GM19395 (cell line): ENCODE measurements at regions not wholly inside any gene's neighbourhood (a gene's known extent, or its start where the extent isn't known, plus 50 kb on each side); places are given as distances from the start of the nearest gene placed in this dataset.
A peak's percentile ranks its signal among the peaks of the same experiment; 100 is the strongest.
"Not testable (repeated sequence)": the region's sequence is repeated elsewhere in the genome, so short reads cannot be mapped to it uniquely, and the experiment has no call there.

Experiments
- ATAC-seq: cut with Tn5 transposase; IDR thresholded peaks from one replicate; pipeline ENCODE4 v1.9.1; 2021; ENCODE audit warnings: mild to moderate bottlenecking, moderate library complexity; ENCODE audit not compliant: unreplicated experiment

DNA sequence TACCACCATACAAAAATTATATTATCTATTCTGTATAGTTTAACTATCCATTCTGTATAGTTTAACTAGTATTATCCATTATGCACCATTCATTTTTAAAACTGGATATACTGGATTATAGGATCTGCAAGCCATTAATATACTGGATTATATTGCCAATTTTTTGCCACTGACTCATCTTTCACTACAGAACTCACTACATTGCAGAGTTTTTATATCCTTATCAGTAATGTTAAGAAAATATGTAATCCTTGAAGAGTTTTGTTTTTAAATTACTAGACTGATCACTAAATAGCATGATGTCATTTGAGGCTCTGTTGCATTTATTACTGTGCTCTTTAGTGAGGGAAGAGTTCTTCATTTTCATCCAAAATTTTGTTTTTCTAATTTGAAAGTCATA lies 109.8 kb upstream of the SNX2 start:
- no peak for ATAC-seq

DNA sequence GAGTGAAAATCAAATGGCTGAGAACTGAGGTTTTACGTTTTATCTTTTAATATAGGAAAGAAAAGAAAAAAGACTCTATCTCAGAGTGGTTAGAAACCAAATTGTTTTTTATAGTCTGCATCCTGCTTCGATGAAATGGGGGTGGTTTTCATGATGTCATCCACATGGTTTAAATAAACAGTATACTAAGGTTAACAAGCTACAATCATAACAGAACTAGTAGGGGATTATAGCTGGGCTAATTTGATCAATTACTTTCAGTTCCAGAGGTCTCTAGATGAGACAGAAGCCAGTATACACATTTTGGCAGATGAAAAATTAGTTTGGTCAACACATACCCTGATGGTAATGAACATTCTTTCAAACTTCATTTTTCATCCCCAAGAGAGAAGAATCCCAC lies 106.3 kb upstream of the SNX2 start:
- no peak for ATAC-seq

DNA sequence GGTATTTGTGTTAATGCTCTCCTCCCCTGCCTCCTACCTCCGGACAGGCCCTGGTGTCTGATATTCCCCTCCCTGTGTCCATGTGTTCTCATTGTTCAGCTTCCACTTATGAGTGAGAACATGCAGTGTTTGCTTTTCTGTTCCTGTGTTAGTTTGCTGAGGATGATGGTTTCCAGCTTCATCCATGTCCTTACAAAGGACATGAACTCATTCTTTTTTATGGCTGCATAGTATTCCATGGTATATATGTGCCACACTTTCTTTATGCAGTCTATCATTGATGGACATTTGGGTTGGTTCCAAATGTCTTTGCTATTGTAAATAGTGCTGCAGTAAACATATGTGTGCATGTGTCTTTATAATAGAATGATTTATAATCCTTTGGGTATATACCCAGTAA lies 105.2 kb upstream of the SNX2 start:
- ATAC-seq = not testable (repeated sequence)

DNA sequence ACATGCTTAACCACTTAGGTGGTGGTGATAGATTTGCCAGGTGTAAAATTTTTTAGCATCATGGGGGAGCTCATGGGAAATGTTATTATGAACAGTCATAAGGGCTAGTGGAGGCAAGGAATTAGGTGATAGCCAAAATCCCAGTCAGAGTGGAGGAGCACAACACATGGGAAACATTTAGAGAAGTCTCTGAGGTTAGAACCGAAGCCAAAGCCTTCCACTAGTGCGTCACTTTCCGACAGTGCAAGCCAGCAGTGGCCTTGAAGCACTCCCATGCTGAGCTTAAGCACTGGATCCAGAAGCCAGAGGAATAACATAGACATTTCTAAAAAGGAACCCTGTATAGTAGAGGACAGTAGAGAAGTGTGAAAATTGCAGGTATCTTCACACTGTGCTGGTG lies 101.5 kb upstream of the SNX2 start:
- no peak for ATAC-seq

GRCh38 chr5:122674385-122674784 lies 100.5 kb upstream of the SNX2 start:
- no peak for ATAC-seq

DNA sequence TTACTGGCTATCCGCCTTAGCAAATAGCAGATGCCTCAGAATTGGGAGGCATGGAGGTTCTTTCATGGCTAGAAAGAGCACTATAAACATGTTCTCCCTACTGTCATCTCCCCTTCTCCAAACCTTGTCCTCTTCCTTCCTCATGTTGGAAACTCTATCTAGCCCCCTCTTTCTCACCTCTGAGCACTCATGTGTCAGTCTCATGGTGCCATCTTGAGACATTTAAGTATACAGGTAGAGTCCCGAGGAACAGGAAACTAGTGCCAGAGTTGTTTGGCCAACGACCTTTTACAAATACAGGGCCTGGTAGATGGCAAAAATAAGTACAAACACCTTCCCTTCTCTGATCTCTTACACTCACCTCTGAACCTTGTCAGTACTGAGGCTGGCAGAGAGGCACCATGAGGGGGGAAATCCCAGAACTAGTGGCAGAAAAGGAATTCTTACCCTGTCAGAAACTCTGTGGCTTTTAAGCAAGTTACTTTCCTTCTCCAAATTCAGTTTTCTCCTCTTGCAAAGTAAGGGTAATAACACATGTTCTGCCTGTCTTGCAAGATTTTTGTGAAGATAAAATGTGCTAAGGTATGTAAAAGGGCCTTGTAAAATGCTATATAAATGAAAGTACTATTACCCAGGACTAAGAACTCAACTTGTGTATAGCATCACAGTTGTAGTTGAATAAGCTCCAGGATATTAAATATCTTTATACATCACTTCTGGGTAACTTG lies 94.1 kb upstream of the SNX2 start:
- ATAC-seq = no peak

DNA sequence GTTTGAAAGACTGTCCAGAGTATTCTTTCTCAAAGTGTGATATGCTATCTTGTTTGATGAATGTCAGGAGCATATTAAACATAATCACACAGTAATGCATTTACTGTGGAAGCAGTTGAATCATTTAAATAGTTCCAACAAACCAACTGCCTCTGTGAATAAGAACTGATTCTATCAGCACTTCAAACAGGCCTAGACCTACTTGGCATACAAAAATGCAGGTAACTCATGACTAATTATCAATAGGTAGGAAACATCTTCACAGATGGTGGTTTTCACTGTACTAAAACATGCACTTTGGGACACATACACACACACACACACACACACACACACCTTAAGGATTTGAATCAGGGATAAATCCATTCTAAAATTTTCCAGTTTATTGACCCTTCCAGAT lies 91.2 kb upstream of the SNX2 start:
- no peak for ATAC-seq

DNA sequence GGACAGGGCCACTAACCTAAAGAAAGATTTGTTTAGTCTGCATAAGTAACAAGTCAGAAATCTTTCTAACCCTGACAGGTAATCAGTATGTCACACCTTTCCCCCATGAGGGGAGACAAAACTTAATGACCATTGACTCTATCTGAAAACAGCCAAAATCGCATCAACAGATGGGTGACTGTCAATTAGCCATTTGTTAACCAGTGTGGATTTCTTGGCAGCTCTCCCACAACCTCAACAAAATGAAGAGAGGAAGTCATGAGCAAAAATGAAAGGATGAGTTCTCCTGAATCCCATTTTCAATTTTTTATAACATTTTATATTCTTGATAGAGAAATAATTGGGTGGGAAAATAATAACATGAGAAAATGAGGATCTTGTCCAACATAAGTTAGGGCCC lies 84.6 kb upstream of the SNX2 start:
- ATAC-seq = no peak

DNA sequence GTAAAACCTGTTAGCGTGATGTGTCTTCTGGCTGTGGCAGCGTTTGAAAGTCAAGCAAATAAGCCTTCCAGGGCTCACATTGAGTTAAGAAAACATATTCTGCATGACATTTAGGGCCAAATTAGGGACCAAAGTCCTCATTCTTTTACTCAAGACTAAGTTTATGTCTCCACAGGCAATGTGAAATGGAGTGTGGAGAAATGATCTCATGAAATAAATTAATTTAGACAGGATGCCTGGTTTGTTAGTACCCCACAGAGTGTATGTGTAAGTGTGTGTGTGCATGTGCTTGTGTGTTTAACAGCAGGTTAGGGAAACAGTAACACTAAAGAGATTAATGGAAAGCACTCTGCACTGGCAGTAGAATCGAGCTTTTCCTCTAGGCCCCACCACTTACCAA lies 82.9 kb upstream of the SNX2 start:
- ATAC-seq = no peak

DNA sequence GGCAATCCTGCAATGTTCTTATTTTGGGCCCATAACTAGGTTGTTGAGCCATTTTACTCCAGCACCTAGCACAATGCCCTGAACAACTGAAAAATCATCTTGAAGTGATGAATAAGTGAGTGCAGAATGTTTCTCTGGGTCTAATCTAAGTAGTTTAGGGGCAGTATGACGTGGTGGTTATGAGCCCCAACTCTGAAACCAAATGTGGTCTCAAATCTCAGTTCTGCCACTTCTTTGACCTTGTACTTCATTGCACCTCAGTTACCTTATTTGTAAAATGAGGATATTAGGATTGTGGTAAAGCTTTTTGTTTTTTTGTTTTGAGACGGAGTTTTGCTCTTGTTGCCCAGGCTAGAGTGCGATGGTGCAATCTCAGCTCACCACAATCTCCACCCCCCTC lies 80.9 kb upstream of the SNX2 start:
- peak; percentile 51 for ATAC-seq

GRCh38 chr5:122694884-122695283 lies 80.0 kb upstream of the SNX2 start:
- ATAC-seq = no peak

GRCh38 chr5:122696735-122697134 lies 78.1 kb upstream of the SNX2 start:
- not testable (repeated sequence) for ATAC-seq

DNA sequence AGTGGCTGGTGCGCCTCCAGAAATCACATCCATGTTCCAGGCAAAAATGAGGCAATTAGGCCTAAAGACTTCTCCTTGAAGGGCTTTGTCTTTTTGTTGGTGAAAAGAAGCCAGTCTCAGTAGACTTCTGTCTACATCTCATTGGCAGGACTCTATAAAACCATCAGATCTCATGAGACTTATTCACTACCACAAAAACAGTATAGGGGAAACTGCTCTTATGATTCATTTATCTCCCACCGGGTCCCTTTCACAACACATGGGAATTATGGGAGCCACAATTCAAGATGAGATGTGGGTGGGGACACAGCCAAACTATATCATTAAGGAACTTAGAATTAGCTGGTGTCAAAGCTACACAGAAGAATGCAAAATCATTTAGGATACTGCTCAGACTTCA lies 77.7 kb upstream of the SNX2 start:
- no peak for ATAC-seq

DNA sequence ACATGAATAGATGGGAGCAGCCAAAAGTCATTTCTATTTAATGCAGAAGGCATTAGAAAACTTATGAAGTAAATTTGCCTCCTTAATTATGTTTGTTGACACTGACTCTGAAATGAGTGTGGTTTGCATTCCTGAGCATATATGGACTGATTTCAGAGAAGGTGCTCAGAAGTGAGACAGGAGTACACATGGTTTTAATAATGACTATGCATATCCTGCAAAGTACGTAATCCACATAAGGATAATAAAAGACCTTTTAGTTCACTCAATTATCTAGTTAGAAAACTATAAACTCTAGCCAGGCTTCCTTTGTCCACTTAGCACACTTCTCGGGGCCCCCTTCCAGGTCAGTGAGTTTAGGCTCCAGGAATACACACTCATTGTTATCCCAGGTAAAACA lies 75.7 kb upstream of the SNX2 start:
- no peak for ATAC-seq

- ATAC-seq = peak; percentile 97
Observed at GRCh38 chr5:122701640-122702523, 73.0 kb upstream of the SNX2 start.

DNA sequence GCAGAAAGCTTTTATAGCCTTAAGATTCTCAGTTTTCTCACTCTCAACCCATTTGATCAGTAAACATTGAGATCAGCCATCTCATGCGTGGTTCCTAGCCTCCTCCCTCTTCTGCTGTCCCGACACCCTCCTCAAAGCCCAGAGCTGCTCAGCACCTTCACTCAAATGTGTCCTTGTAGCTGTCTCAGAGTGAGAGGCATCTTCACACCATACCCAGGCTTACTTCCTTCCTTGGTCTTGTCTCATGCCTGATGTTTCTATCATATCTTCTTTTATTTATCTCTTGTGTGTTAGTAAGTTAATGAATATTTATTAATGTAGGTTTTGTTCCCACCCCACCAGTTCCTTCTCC lies 72.4 kb upstream of the SNX2 start:
- peak; percentile 47 for ATAC-seq

DNA sequence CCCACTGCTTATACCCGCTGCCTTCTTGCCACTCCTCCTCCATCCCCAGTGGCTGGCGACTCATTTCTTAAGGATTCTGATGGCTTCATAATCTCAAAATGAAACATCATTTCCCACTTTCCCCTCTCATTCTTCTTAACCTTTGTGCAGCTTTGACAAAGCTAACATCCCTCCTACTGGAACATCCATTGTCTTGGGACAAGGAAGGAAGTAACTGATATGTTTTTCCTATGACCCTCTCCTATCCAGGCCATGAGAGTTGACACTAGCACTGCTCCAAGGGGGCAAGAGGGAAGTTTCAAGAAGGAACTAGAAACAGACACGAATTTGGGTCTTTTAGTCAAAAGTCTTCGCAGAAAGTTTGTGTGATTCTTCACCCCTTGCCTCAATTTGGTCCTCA lies 71.7 kb upstream of the SNX2 start:
- ATAC-seq = no peak

GRCh38 chr5:122704247-122705036 lies 70.4 kb upstream of the SNX2 start:
- ATAC-seq = no peak

DNA sequence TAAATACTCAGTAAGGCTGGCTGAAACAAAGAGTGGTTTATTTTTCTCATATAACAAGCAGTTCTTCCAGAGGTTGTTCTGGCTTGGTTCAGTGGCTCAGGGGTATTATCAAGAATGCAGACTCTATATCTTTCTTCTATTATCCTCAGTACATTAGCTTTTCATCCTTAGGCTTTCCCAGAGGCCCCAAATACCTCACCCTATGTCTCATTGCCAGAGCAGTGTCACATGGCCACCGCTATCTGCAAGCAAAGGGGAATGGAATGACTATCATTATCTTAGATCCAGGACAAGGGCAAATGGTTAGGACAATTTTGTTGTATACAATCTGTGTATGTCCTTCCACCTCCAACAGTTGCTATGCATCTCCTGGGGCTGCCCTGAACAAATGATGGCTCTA lies 69.0 kb upstream of the SNX2 start:
- no peak for ATAC-seq

- ATAC-seq = no peak
Observed at GRCh38 chr5:122707796-122708195, 67.1 kb upstream of the SNX2 start.

DNA sequence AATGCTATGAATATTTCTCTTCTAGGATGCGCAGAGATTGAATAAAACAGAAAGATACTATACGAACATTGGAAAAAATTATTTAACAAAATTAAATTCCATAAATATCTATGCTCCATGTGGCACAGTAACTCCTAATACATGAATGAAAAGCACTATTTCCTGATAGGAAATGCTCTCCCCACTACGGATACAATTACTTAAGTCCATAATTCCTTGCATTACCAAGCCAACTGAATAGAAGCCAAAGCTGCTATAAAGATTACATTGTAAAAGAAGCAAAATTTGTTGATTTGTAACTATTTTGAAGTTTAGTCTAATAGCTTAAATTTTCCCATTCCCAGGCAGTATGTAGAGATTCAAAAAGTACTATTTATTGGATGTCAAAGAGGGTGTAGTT lies 61.8 kb upstream of the SNX2 start:
- no peak for ATAC-seq

GRCh38 chr5:122715095-122715494 lies 59.8 kb upstream of the SNX2 start:
- no peak for ATAC-seq
